ENCODE measurements at regions not wholly inside any gene's neighbourhood (a gene's known extent, or its start where the extent isn't known, plus 50 kb on each side); places are given as distances from the start of the nearest gene placed in this dataset.
A peak's percentile ranks its signal among the peaks of the same experiment; 100 is the strongest.

DNA sequence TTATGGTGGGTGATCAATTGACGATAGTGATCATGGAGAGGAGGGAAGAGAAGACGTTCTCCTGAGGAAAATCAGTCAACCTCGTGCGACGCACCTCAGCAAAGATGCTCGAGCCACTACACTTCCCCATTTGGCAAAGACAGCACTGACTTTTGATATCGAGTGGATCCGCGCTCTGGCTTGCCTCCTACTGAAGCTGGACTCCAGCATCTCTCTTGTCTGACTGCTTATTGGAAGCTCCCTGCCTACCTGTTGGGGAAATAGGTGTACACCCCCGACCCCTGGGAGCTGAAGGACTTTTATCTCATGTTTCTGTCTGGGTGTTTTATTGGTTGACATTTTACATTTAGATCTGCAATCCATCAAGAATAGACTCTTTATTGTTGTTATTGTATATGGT lies 476.8 kb upstream of the B3GAT1 start:
- intact Hi-C loops (cut with DNase I) = no loop called here
- DNase-seq = peak in 1 of 10 donors; percentile 47

DNA sequence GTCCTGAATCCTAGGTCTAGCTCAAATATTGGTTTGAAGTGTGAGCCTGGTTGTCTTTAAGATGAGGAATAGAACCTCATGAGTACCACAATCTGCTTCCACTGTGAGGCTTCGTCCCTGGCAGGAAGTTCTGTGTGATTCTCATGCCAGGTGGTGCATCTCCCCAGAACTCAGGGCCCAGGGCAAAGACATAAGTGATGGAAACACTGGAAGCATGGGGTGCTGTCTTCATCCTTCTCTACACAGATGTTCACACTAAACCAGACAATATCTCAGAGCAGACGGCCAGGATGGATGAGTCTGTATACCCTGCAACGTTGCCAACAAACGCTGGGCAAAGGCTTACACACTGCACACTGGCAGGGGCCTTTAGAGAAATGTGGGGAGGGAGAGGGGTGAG lies 475.9 kb upstream of the B3GAT1 start:
- intact Hi-C loops (cut with DNase I) = no loop called here
- DNase-seq = peak in 1 of 10 donors; percentile 42

DNA sequence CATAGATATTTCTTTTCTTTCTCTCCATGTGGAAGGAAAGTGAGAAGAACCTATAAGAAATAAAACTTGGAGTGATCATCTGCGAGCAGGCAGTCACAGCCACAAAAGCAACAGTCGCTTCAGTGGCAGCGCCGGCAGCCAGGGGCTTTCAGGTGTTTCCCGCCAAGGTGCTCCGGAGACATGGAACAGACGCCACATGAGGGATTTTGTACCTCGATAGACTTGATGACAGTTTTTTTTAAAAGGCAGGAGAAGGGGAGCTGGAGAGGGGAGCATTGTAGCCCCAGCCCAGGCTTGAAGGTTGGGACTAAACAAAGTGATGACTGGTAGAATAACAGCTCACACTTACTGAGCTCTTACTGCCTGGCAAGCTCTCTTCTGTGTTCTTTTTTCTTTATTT lies 471.4 kb upstream of the B3GAT1 start:
- intact Hi-C loops (cut with DNase I) = no loop called here
- peak in 1 of 10 donors; percentile 44 for DNase-seq

DNA sequence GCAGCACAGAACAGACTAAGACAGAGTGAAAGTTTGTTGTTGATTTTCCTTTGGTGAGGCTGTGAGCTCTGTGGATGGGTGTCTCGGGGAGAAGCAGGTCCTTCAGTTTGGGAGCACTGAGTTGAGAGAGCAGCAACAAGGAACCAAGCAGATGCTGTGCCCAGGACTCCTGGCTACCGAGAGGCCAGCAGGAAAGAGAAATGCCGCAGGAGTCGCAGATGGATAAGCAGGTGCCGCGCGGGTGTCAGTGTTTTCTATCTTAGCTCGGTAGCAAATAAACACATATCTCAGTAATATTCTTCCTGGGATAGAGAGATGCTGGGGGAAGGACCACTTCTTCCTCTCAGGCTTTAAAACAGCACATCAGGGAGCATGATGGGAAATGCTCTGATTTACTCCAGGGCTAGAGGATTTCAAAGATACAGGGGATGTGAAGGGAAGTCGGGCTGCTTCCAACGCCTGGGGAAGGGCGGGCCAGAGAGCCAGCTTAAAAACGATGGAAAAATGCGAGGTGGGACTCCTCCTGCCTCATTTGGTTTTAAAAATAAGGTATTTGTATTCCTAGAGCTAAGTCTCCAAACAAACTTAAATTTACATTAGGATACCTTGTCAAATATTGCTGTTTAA lies 470.7 kb upstream of the B3GAT1 start:
- intact Hi-C loops (cut with DNase I) = no loop called here
- peak in 2 of 10 donors; percentile 48 to 77 for DNase-seq

DNA sequence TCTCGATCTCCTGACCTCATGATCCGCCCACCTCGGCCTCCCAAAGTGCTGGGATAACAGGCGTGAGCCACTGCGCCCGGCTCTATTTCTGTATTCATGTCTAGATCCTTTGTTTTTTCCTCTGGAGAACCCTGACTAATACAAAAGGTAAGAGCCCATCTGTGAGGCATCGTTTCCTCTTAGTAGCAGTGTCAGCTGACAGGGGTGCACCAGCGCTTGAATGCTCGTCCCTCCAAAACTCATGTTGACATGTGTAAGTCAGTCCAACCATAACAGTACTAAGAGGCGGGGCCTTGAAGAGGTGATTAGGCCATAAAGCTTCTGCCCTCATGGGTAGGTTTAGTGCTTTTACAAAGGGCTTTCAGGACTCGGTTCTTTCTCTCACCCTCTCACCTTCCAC lies 470.1 kb upstream of the B3GAT1 start:
- intact Hi-C loops (cut with DNase I) = no loop called here
- no peak for DNase-seq

DNA sequence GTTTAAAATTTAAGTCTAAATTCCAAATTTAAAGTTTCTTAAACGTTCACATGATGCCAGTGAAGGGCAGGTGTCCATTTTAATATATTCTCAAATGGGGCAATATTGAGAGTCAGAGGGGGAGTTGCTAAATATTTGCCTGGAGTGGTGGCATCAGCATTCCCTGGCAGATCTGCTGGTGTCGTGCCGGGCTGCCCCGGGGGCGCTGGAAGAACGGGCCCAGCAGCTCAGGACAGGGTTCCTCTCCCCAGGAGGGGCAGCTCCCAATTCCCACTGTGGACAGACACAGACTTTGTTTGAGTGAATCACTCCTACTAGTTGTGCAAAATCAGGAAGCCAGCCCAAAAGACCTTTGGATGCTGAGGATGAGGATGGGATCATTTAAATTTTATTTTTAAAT lies 468.7 kb upstream of the B3GAT1 start:
- intact Hi-C loops (cut with DNase I) = no loop called here
- DNase-seq = peak in 1 of 10 donors; percentile 50

DNA sequence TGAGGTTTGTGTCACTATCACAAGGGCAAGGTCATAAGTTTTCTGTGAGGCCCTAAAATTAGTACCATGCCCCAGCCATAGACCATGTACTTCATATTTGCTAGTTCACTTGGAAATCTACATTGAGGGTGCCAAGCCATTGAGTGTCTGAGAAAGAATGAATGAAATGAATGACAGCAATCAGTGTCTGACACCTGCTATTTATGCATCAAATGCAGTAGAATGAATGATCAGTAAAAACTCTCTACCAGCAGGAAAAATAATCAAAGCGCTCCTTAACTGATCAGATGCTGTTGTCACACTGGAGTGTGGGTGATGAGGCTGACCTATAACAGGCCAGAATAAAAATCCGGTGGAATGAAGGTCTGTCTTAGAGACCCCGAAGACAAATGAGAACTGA lies 467.9 kb upstream of the B3GAT1 start:
- DNase-seq = no peak
- intact Hi-C loops (cut with DNase I) = no loop called here

DNA sequence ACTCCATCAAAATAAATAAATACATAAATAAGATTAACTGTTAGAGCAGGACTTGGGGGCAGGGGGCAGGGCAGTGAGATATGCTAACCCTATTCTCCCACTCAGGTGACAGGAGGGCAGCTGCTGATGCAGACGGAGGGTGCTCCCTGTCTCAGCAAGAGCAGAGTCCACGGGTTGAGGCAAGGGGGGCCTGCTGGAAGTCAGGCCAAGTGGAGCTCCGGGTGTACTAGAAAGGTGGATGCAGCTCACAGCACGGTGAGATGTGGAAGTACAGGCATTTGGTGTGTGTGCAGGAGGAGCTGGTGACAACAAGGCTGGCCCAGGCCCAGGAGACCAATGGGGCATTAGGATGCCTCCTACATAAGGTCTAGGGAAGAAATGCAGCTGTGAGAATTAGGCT lies 467.3 kb upstream of the B3GAT1 start:
- intact Hi-C loops (cut with DNase I) = no loop called here
- DNase-seq = peak in 2 of 10 donors; percentile 42 to 66

DNA sequence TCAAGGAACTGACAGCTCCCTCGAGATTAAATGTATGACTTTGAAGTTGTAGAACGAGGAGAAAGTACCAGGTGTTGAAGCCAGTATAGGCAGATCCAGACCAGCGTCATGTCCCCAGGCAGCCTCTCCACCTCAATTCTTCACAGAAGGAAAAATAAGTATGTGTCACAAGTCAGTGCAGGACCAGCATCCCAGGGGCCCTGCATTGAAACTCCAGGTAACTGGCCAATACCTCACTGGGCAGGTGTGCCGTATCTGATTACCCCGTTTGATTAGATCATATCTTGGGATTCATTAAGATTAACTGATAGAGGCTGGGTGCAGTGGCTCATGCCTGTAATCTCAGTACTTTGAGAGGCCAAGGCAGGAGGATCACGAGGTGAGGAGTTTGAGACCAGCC lies 466.7 kb upstream of the B3GAT1 start:
- DNase-seq = peak in 1 of 10 donors; percentile 51
- intact Hi-C loops (cut with DNase I) = no loop called here

DNA sequence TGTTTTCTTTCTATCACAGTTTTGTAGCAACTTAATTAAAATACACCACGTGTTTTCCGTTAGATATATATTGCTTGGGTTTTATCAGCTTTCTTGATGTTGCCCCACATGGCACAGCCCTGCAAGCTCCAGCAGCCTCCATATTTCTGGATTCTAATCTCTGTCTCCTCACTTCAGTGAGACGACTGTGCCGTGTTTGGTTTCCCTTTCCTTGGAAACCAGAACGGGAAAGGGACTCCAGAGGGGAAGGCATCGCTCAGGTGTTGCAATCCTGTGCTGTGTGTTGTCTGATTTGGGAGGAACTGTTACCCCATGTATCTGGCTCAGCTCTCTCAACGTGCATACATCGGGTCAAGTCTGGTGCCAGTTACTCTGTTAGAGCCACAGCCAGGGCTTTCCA lies 464.2 kb upstream of the B3GAT1 start:
- DNase-seq = no peak
- intact Hi-C loops (cut with DNase I) = no loop called here

DNA sequence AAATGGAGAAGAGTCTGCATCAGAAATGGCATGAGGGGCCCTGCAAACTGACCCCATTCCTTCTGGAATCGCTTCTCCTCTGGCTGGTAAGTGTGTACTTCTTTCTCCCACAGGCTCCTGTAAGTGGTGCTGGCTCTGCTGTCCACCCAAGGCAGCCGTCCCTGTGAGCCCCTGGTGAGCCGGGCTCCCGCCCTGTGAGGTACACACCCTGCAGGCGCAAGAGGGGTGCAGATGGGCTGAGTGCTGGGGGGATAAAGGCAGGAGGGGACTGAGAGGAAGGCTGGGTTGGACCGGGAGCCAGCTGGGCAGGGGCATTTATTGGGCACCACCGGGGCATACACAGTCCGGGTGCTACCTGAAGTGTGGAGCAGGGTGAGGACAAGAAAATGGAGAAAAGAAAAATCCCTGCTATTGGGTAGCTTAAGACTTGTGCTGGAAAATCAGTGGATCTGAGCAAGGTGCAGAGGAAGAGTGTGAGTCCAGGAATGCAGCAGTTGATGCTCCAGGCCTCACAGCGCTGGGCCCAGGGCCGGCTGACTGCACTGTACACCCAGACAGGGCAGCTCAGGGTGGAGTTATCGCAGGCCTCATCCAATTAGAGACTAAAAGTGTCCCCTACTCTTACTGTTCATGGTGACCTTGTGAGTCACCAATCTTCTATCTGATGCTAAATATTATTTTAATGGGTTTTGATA lies 455.1 kb upstream of the B3GAT1 start:
- intact Hi-C loops (cut with DNase I) = loop anchor here (5.0 kb wide), 1 partner anchor 505 kb away; no protein-coding TSS in a partner anchor
- DNase-seq = peak in 1 of 10 donors; percentile 74

DNA sequence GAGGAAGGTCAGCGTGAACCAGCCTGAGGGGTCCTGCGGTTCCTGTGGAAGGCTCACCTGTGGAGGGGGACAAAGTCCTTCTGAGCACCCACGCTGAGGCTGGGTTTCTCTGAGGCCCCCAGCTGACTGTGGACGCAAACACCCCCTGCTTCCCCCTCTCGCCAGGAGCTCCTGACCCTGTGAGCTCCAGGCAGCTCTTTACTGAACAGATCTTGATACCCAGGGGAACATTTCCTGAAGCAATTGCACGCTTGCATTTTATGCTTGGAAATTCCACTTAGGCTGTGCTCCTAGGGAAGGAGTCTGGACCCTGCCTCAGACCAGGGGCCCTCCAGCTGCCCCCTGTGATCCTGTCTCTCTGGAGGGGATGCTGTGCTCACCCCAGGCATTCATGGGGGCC lies 454.2 kb upstream of the B3GAT1 start:
- intact Hi-C loops (cut with DNase I) = loop anchor here (5.0 kb wide), 1 partner anchor 504 kb away; no protein-coding TSS in a partner anchor
- peak in 1 of 10 donors; percentile 67 for DNase-seq

DNA sequence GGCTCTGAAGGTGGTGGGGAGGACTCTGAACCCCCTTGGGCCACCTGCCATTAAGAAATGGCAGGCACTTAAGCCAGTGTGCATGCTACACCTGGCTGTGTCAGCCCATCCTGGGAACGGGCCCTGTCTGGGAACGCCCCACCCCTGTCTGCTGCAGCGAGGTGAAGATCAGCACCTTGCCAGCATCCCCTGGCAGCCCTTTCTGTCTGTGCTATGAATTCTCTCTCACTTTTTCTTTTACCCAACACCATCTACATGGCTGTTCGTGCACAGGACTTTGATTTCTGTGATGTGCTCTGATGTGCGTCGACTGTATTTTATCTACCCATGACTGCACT lies 452.9 kb upstream of the B3GAT1 start:
- intact Hi-C loops (cut with DNase I) = loop anchor here (5.0 kb wide), 1 partner anchor 503 kb away; no protein-coding TSS in a partner anchor

DNA sequence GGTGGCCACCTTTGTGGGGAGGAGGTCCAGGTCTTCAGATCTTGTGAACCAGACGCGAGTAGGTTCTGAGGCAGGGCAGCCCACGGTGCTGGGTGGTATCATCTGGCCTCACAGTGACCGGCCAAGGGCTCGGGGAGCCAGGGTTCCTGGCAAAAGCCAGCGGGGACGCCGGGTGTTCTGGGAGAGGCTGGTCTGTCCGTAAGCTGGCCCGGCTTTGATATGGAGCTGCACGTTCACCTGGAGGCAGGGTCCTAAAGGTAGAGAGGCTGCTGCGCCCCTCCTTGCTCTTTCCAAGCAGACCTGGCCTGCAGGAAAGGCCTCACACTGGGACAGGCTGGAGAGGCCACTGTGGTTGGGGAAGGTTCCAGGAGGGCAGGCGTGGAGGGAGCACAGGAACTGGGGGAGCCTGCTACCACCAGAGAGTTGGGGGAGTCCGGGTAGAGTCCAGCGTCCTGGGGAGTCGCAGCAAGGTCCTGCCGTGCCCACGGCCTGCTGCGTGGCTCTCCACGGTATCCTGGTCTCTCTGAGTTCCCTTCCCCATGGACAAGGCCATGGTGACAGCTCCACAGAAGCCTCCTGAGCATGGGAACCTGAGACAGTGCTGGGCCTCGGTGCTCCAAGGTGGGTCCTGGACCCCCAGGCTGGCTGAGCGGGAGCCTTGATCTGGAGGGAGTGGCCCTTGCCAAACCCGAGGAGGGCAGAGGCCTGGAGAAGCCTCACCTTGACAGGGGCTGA lies 452.4 kb upstream of the B3GAT1 start:
- DNase-seq = peak in 1 of 10 donors; percentile 52
- intact Hi-C loops (cut with DNase I) = no loop called here

More for the DNA sequence above, 452.9 kb upstream of the B3GAT1 start:
- peak in 1 of 10 donors; percentile 63 for DNase-seq

DNA sequence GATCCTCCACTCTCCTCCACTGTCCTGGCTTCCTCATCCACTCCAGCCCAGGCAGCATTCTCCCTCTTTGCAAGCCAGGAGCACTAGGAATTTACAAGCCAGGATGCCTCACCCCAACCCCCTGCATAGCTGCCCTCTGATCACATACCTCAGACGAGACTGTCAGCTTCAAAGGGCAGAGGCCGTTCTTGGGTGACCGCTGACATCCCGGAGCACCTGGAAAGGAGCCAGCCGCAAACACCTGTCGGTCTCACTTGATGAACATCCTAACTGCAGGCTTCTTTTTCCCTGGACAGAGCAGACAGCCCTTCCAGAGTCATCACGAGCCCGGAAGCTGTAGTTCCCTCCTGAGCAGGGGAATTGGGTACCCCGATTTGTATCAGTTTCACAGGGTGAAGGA lies 451.3 kb upstream of the B3GAT1 start:
- intact Hi-C loops (cut with DNase I) = no loop called here
- DNase-seq = no peak

DNA sequence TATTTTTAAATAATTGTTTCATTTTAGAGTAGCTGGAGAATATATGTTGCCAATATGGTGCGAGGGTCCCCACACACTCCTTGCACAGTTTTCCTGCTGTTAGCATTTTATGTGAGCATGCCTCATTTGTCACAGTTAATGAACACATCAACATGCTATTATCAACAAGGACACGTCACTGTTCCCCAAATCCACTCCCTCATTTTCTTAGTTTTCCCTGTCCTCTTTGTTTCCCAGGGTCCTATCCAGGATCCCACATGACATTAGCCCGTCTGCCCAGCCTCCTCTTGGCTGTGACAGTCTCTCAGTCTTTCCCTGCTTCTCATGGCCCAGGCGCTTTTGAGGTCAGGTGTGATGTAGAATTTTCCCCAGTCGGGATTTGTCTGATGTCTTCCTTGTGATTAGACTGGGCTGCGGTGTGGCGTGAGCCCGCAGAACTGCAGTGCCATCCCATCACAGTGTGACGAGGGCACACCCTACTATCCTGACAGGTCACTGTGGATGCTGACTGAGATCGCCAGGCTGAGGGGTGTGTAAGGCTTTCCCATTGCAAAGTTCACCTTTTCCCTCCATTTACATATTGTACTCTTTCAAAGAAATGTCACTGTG lies 450.6 kb upstream of the B3GAT1 start:
- no peak for DNase-seq
- intact Hi-C loops (cut with DNase I) = no loop called here

DNA sequence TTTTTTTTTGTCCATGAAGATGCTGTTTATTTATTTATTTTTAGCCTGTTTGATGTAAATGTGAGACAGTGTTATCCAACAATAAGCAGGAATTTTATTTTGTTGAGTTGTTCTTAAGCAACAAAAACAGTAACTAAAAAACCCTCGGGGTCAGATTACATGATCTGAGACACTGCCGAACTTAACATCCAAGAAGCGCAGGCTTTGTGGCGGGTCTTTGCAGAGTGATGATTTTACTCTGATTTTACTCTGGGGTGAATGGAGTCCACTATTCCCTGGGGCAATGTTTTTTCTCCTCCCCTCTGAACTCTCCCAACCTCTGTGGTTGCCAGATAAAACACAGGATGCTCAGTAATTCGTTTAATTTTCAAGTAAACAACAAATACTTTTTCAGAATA lies 450.1 kb upstream of the B3GAT1 start:
- DNase-seq = no peak
- intact Hi-C loops (cut with DNase I) = no loop called here

DNA sequence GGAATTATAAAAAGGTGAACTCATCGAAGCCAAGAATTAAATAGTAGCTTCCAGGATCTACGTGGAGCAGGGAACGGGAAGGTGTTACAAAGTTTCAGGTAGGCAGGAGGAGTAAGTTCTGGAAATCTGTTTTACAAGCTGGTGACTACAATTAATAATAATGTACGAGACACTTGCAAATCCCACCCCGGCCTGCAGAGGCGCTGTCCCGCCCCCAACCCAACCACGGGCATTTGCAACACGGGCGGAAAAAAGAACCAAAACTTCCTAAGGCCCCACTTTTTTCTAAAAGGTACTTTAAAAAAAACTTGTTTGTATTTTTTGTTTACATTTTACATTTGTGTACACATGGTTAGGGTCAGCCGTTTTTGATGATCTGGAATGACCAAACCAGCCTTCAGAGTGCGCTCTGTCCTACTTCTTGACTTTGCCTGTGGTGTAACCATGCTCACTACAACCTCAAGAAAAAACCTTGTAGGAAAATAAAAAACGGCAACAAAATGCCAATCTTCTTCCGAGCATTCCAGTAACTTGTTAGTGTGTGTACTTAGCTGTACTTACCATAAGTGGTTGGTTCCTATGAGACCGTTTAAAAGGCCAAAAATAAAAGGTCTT lies 449.6 kb upstream of the B3GAT1 start:
- intact Hi-C loops (cut with DNase I) = no loop called here
- no peak for DNase-seq

DNA sequence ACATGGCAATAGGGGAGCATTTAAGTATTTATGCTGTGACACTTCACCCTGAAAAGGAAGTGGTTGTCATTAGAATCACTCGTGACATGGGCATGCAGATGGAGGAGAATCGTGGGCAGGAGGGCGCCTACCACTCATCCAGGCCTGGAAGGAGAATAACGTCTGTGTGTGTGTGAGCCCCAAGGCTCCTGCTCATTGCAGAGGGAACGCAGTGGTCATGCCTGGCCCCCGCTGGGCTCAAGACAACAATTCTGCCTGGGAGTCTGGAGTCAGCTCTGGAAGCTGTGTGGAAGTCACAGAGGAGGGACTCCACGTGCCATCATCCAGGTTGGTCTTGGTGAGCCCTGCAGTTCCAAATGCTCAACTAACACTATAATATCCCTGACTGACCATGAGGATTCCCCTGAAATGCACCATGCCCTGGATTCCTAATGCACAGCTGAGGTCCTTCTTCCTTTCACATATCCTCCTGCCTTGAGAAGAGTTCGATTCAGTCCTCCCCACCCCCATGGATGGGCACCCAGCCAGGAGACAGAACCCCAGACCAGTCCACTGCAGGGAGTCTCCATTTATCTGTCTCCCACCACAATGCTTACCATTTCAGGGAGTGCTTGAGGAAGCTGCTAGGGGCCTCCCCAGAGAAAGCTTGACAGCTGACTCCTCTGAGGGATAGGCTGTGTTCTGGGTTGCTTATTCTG lies 446.9 kb upstream of the B3GAT1 start:
- intact Hi-C loops (cut with DNase I) = no loop called here
- DNase-seq = no peak

DNA sequence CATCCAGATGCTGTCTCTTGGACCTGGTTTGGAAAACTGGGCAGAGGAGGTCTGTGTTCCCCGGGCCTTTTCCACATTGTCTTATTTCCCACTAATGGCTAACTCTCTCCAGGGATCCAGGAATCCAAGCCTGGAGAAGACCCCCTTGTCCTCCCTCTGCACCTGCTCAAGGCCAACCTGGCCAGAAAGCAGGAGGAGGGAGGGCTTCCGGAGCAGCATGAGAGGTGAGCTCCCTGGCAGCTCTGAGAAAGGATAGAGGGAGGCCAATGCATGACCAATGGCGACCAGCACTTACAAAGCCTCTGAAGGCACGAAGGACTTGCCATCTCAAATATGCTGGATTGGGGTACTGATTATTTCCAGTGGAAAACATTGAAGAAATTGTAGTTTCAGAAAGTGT lies 445.0 kb upstream of the B3GAT1 start:
- DNase-seq = no peak
- intact Hi-C loops (cut with DNase I) = no loop called here
